ENCODE measurements at regions not wholly inside any gene's neighbourhood (a gene's known extent, or its start where the extent isn't known, plus 50 kb on each side); places are given as distances from the start of the nearest gene placed in this dataset.

DNA sequence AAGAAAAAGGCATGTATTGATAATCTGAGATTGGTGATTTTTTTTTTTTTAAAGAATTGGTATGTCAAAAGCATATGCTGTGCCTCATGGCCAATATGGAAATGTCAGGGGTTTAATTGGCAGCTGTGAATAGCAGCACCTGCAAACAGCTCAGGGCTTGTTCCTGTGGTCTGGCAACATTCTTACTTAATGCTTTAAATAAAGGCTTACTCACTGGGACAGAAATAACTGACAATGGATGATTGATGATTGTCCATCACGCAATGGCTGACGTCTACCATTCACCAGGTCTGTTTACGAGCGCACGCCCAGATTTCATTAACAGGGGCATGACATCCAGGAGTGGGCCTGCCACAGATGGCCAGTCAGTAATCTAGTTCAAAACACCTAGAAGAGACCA lies 66.7 kb downstream of the ETAA1 start (continued):
- TF ChIP-seq TRIM24 (CRISPR knock-in tag; IDR thresholded peaks at IDR 0.05) (no peak), KLF13 (CRISPR knock-in tag; IDR thresholded peaks at IDR 0.05) (no peak), NFYC (CRISPR knock-in tag; IDR thresholded peaks at IDR 0.05) (no peak), PAF1 (CRISPR knock-in tag; IDR thresholded peaks at IDR 0.05) (no peak)
- TF ChIP-seq, protein P1, sequence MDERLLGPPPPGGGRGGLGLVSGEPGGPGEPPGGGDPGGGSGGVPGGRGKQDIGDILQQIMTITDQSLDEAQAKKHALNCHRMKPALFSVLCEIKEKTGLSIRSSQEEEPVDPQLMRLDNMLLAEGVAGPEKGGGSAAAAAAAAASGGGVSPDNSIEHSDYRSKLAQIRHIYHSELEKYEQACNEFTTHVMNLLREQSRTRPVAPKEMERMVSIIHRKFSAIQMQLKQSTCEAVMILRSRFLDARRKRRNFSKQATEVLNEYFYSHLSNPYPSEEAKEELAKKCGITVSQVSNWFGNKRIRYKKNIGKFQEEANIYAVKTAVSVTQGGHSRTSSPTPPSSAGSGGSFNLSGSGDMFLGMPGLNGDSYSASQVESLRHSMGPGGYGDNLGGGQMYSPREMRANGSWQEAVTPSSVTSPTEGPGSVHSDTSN (CRISPR knock-in tag; IDR thresholded peaks at IDR 0.05) = no peak

DNA sequence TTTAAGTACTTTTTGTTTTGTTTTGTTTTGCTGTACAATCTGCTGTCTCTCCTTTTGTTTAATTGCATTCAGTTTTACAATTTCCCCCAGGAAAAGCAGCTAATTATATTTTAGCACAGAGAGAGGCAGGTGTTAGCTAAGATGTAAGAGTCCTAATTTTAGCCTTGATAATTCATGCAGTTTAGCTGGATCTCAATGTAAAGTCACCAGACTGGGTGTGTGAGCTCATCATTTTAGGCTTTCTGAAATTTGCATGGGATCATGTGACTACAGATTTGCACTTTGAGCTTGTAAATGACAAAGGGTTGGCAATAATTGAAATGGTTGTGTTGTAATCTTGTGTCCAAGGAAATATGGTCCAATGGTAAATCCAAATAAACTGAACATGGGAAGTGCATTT lies 68.5 kb downstream of the ETAA1 start:
- ATAC-seq (no peak), FAIRE-seq (no peak), DNase-seq (ENCODE audit: low spot score) (no peak)
- POLR2A ChIA-PET = no interaction called here
- Histone ChIP-seq H2AFZ (ENCODE audit: low read length) (no peak overlapping the region), H3K79me2 (ENCODE audit: insufficient read depth, low read length) (no peaks in the 10 kb centered on the region), H3K9me3 (ENCODE audit: low read length) (no peaks in the 10 kb centered on the region), H4K20me1 (ENCODE audit: insufficient read depth, low read length) (no peaks in the 10 kb centered on the region), H3K36me3 (replicated peaks in 1 of 2; ENCODE audit: control insufficient read depth in 1 of 2, insufficient read depth in 2 of 2, low read length in 2 of 2) (no peaks in the 10 kb centered on the region), H3K4me3 (replicated peaks in 1 of 3; ENCODE audit: insufficient read depth in 1 of 3, low read depth in 2 of 3, low read length in 3 of 3) (no peak overlapping the region), H3K4me1 (ENCODE audit: insufficient read depth, low read length) (no peaks in the 10 kb centered on the region), H3K27me3 (ENCODE audit: control insufficient read depth in 1 of 2, insufficient read depth in 2 of 2, low read length in 2 of 2) (no peaks in the 10 kb centered on the region), H3K4me2 (ENCODE audit: low read depth, low read length) (no peak overlapping the region), H3K27ac (ENCODE audit: extremely low read length, insufficient read depth, low read length) (no peak overlapping the region), H3K9ac (ENCODE audit: insufficient read depth, low read depth, low read length) (no peak overlapping the region)
- BruUV-seq (replicated peaks) = no TSS peak
- intact Hi-C loops (cut with micrococcal nuclease; ENCODE audit: unreplicated experiment) (no loop called here), in situ Hi-C loops (cut with HindIII; ENCODE audit: extremely low pct_ligation_motif_present, low pct_unique_long_range_greater_than_20kb) (no loop called here)
- CTCF ChIA-PET (ENCODE audit: low intra/inter-chr PET ratio, low total read pairs) = no interaction called here
- TF ChIP-seq KDM2A (CRISPR knock-in tag; IDR thresholded peaks at IDR 0.05; ENCODE audit: borderline replicate concordance, low read depth) (no peak), ZNF724P (CRISPR knock-in tag; IDR thresholded peaks at IDR 0.05; ENCODE audit: borderline replicate concordance) (no peak), CCAR2 (optimal IDR thresholded peaks at IDR 0.05; ENCODE audit: low read depth, low read length) (no peak)
- TF ChIP-seq, protein P2, sequence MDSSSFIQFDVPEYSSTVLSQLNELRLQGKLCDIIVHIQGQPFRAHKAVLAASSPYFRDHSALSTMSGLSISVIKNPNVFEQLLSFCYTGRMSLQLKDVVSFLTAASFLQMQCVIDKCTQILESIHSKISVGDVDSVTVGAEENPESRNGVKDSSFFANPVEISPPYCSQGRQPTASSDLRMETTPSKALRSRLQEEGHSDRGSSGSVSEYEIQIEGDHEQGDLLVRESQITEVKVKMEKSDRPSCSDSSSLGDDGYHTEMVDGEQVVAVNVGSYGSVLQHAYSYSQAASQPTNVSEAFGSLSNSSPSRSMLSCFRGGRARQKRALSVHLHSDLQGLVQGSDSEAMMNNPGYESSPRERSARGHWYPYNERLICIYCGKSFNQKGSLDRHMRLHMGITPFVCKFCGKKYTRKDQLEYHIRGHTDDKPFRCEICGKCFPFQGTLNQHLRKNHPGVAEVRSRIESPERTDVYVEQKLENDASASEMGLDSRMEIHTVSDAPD (CRISPR knock-in tag; IDR thresholded peaks at IDR 0.05) = no peak
- TF ChIP-seq, protein P3, sequence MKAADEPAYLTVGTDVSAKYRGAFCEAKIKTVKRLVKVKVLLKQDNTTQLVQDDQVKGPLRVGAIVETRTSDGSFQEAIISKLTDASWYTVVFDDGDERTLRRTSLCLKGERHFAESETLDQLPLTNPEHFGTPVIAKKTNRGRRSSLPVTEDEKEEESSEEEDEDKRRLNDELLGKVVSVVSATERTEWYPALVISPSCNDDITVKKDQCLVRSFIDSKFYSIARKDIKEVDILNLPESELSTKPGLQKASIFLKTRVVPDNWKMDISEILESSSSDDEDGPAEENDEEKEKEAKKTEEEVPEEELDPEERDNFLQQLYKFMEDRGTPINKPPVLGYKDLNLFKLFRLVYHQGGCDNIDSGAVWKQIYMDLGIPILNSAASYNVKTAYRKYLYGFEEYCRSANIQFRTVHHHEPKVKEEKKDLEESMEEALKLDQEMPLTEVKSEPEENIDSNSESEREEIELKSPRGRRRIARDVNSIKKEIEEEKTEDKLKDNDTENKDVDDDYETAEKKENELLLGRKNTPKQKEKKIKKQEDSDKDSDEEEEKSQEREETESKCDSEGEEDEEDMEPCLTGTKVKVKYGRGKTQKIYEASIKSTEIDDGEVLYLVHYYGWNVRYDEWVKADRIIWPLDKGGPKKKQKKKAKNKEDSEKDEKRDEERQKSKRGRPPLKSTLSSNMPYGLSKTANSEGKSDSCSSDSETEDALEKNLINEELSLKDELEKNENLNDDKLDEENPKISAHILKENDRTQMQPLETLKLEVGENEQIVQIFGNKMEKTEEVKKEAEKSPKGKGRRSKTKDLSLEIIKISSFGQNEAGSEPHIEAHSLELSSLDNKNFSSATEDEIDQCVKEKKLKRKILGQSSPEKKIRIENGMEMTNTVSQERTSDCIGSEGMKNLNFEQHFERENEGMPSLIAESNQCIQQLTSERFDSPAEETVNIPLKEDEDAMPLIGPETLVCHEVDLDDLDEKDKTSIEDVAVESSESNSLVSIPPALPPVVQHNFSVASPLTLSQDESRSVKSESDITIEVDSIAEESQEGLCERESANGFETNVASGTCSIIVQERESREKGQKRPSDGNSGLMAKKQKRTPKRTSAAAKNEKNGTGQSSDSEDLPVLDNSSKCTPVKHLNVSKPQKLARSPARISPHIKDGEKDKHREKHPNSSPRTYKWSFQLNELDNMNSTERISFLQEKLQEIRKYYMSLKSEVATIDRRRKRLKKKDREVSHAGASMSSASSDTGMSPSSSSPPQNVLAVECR (CRISPR knock-in tag; IDR thresholded peaks at IDR 0.05; ENCODE audit: borderline replicate concordance) = no peak
- TF ChIP-seq, protein P4, sequence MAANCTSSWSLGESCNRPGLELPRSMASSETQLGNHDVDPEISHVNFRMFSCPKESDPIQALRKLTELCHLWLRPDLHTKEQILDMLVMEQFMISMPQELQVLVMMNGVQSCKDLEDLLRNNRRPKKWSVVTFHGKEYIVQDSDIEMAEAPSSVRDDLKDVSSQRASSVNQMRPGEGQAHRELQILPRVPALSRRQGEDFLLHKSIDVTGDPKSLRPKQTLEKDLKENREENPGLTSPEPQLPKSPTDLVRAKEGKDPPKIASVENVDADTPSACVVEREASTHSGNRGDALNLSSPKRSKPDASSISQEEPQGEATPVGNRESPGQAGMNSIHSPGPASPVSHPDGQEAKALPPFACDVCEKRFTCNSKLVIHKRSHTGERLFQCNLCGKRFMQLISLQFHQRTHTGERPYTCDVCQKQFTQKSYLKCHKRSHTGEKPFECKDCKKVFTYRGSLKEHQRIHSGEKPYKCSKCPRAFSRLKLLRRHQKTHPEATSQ (CRISPR knock-in tag; IDR thresholded peaks at IDR 0.05; ENCODE audit: borderline replicate concordance) = no peak
- TF ChIP-seq, protein P5, sequence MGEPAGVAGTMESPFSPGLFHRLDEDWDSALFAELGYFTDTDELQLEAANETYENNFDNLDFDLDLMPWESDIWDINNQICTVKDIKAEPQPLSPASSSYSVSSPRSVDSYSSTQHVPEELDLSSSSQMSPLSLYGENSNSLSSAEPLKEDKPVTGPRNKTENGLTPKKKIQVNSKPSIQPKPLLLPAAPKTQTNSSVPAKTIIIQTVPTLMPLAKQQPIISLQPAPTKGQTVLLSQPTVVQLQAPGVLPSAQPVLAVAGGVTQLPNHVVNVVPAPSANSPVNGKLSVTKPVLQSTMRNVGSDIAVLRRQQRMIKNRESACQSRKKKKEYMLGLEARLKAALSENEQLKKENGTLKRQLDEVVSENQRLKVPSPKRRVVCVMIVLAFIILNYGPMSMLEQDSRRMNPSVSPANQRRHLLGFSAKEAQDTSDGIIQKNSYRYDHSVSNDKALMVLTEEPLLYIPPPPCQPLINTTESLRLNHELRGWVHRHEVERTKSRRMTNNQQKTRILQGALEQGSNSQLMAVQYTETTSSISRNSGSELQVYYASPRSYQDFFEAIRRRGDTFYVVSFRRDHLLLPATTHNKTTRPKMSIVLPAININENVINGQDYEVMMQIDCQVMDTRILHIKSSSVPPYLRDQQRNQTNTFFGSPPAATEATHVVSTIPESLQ (CRISPR knock-in tag; conservative IDR thresholded peaks at IDR 0.05) = no peak
- TF ChIP-seq, protein P6, sequence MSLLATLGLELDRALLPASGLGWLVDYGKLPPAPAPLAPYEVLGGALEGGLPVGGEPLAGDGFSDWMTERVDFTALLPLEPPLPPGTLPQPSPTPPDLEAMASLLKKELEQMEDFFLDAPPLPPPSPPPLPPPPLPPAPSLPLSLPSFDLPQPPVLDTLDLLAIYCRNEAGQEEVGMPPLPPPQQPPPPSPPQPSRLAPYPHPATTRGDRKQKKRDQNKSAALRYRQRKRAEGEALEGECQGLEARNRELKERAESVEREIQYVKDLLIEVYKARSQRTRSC (CRISPR knock-in tag; IDR thresholded peaks at IDR 0.05; ENCODE audit: low read depth) = no peak
